Trophoblast cell (in vitro differentiated cells and primary cell): ENCODE measurements at regions not wholly inside any gene's neighbourhood (a gene's known extent, or its start where the extent isn't known, plus 50 kb on each side); places are given as distances from the start of the nearest gene placed in this dataset.

ENCODE experiments used
- DNase-seq, 2 donors: peaks; one replicate each; pipeline ENCODE4 v3.0.0-alpha.2; 2016
- H2AFZ ChIP-seq: 2 replicates; pipeline ENCODE4 v1.6.1; 2013; ENCODE audit warnings: low read length, moderate library complexity, mild to moderate bottlenecking; ENCODE audit not compliant: insufficient read depth, poor library complexity
- H2AK5ac ChIP-seq: 2 replicates; pipeline ENCODE4 v1.6.1; 2013; ENCODE audit warnings: mild to moderate bottlenecking, low read length
- H2BK120ac ChIP-seq: 2 replicates; pipeline ENCODE4 v1.6.1; 2013; ENCODE audit warnings: low read length, mild to moderate bottlenecking, moderate library complexity; ENCODE audit not compliant: insufficient read depth, poor library complexity
- H2BK12ac ChIP-seq: 2 replicates; pipeline ENCODE4 v1.6.1; 2013; ENCODE audit warnings: mild to moderate bottlenecking, low read length, moderate library complexity
- H2BK5ac ChIP-seq: 2 replicates; pipeline ENCODE4 v1.6.1; 2013; ENCODE audit warnings: low read length, low read depth, moderate library complexity, mild to moderate bottlenecking; ENCODE audit not compliant: poor library complexity
- H3K14ac ChIP-seq: 2 replicates; pipeline ENCODE4 v1.6.1; 2013; ENCODE audit warnings: mild to moderate bottlenecking, low read length
- H3K18ac ChIP-seq: 2 replicates; pipeline ENCODE4 v1.6.1; 2013; ENCODE audit warnings: mild to moderate bottlenecking, low read length
- H3K23ac ChIP-seq: 2 replicates; pipeline ENCODE4 v1.6.1; 2013; ENCODE audit warnings: low read length
- H3K27ac ChIP-seq: 2 replicates; pipeline ENCODE4 v1.5.1; 2013; ENCODE audit warnings: low read depth, mild to moderate bottlenecking, inconsistent platforms, low read length, moderate library complexity
- H3K27me3 ChIP-seq: 2 replicates; pipeline ENCODE4 v1.6.1; 2013; ENCODE audit warnings: inconsistent platforms, mild to moderate bottlenecking, low read length, moderate library complexity; ENCODE audit not compliant: insufficient read depth
- H3K36me3 ChIP-seq, 2 experiments: 1 replicate in 1 of 2; 2 replicates in 1 of 2; pipeline ENCODE4 v1.6.1; 2013; ENCODE audit warnings: low read length in 2 of 2, mild to moderate bottlenecking in 2 of 2, moderate library complexity in 1 of 2; ENCODE audit not compliant: insufficient read depth in 2 of 2, control insufficient read depth in 1 of 2
- H3K4ac ChIP-seq: 2 replicates; pipeline ENCODE4 v1.6.1; 2013; ENCODE audit warnings: low read depth, mild to moderate bottlenecking, low read length, moderate library complexity
- H3K4me1 ChIP-seq, 2 experiments: 1 replicate in 1 of 2; 2 replicates in 1 of 2; pipeline ENCODE4 v1.6.1; 2013; ENCODE audit warnings: low read length in 2 of 2, mild to moderate bottlenecking in 2 of 2, moderate library complexity in 1 of 2; ENCODE audit not compliant: insufficient read depth in 2 of 2, control insufficient read depth in 1 of 2
- H3K4me2 ChIP-seq: 2 replicates; pipeline ENCODE4 v1.6.1; 2013; ENCODE audit warnings: inconsistent platforms, mild to moderate bottlenecking, low read length, moderate library complexity
- H3K4me3 ChIP-seq: 2 replicates; pipeline ENCODE4 v1.5.1; 2013; ENCODE audit warnings: mild to moderate bottlenecking, low read depth, low read length, inconsistent platforms
- H3K79me1 ChIP-seq: one replicate; pipeline ENCODE4 v1.6.1; 2013; ENCODE audit warnings: low read length
- H3K79me2 ChIP-seq: 2 replicates; pipeline ENCODE4 v1.6.1; 2013; ENCODE audit warnings: low read length, mild to moderate bottlenecking; ENCODE audit not compliant: control insufficient read depth, insufficient read depth, poor library complexity
- H3K9ac ChIP-seq: 2 replicates; pipeline ENCODE4 v1.6.1; 2013; ENCODE audit warnings: mild to moderate bottlenecking, low read length
- H3K9me3 ChIP-seq: 2 replicates; pipeline ENCODE4 v1.6.1; 2013; ENCODE audit warnings: low read depth, mild to moderate bottlenecking, control low read depth, inconsistent platforms, low read length; ENCODE audit not compliant: insufficient read depth
- H4K12ac ChIP-seq: 2 replicates; pipeline ENCODE4 v1.6.1; 2013; ENCODE audit warnings: low read depth, mild to moderate bottlenecking, low read length, moderate library complexity
- H4K8ac ChIP-seq: 2 replicates; pipeline ENCODE4 v1.6.1; 2013; ENCODE audit warnings: low read depth, mild to moderate bottlenecking, low read length, moderate library complexity
- H4K91ac ChIP-seq: one replicate; pipeline ENCODE4 v1.6.1; 2013; ENCODE audit warnings: low read depth, mild to moderate bottlenecking, low read length, moderate library complexity
- WGBS: extraction: QIAGEN DNeasy Blood & Tissue Kit; methylation state at CpG from one replicate; pipeline ENCODE4 v1.1.7; 2013; ENCODE audit warnings: missing lambda C conversion rate; ENCODE audit not compliant: insufficient read length, insufficient coverage; ENCODE audit errors: extremely low coverage; 5-methylcytosine and 5-hydroxymethylcytosine counted together

- Histone ChIP-seq H3K27ac (no peak overlapping the region), H3K27me3 (no peaks in the 10 kb centered on the region), H2BK5ac (no peak overlapping the region), H3K4ac (no peak overlapping the region), H3K14ac (no peak overlapping the region), H3K18ac (no peak overlapping the region), H2BK12ac (no peak overlapping the region), H3K4me1 (peaks cover 0 to 2% of the 10 kb centered on the region in 2 experiments), H3K4me3 (no peak overlapping the region), H2AK5ac (no peak overlapping the region), H3K36me3 (peaks cover 0 to 2% of the 10 kb centered on the region in 2 experiments), H3K79me1 (no peaks in the 10 kb centered on the region), H3K79me2 (no peaks in the 10 kb centered on the region), H3K4me2 (no peak overlapping the region), H3K9me3 (peaks cover 1% of the 10 kb centered on the region), H2AFZ (no peak overlapping the region), H4K91ac (no peak overlapping the region), H4K12ac (no peak overlapping the region), H2BK120ac (no peak overlapping the region), H4K8ac (no peak overlapping the region), H3K9ac (no peak overlapping the region), H3K23ac (no peak overlapping the region)
- no CpG with 5 or more reads among the region's 3 CpGs for WGBS
- no peak for DNase-seq
These were observed 125.7 kb upstream of the NEBL start for GRCh38 chr10:21022821-21023220.

DNA sequence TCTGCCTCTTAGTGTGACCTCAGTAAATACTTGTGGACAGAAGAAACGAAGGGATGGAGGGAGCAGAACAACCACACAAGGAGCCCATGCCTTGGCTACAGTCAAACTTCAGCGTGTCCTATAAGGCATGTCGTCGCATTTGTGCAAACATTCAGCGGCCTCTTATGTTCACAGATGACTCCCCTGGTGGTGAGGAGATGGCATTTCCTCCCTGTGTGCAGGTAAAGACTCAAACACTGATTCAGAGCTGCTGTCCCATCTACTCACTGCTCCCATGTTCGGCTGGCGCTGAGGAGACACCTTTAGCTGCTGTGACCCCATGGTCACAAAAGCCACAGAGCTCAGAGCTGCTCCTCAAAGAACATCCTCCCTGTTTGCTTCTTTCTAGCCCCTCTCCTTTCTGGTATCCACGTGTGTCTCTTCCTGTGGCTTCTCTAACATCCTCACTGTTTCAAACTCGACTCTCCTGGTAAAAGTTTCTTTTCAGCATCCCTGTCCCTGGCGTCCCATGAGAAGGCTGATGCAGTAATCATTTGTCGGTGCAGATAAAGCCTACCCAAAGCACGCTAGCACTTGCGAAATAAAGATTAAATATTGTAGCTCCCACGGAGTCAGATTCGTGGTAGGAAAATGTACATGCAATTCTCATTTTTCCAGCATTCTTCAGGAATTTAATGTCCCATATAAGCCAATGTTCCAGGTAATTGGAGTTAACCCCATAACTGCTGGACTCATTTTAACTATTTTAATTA is 124.9 kb upstream of the NEBL start:
- H3K79me1 ChIP-seq, result no peaks in the 10 kb centered on the region
- H3K4me3 ChIP-seq, result no peak overlapping the region
- no peak overlapping the region for H4K12ac ChIP-seq
- no peaks in the 10 kb centered on the region for H3K79me2 ChIP-seq
- H3K4me2 ChIP-seq, result no peak overlapping the region
- DNase-seq, result peak in 1 of 2 donors; percentile 35
- peak overlapping the region; percentile 5 for H2BK12ac ChIP-seq
- no peak overlapping the region for H3K14ac ChIP-seq
- H2AK5ac ChIP-seq, result no peak overlapping the region
- peaks cover 1% of the 10 kb centered on the region for H3K9me3 ChIP-seq
- H2AFZ ChIP-seq, result no peak overlapping the region
- H3K36me3 ChIP-seq, result peaks cover 0 to 2% of the 10 kb centered on the region in 2 experiments
- H3K4ac ChIP-seq, result no peak overlapping the region
- no peak overlapping the region for H3K18ac ChIP-seq
- peaks cover 0 to 2% of the 10 kb centered on the region in 2 experiments for H3K4me1 ChIP-seq
- H4K8ac ChIP-seq, result no peak overlapping the region
- H2BK5ac ChIP-seq, result no peak overlapping the region
- H4K91ac ChIP-seq, result peak overlapping the region; percentile 7
- H3K9ac ChIP-seq, result no peak overlapping the region
- H3K23ac ChIP-seq, result no peak overlapping the region
- H3K27ac ChIP-seq, result no peak overlapping the region
- no CpG with 5 or more reads among the region's 15 CpGs for WGBS
- no peak overlapping the region for H2BK120ac ChIP-seq
- H3K27me3 ChIP-seq, result no peaks in the 10 kb centered on the region

DNA sequence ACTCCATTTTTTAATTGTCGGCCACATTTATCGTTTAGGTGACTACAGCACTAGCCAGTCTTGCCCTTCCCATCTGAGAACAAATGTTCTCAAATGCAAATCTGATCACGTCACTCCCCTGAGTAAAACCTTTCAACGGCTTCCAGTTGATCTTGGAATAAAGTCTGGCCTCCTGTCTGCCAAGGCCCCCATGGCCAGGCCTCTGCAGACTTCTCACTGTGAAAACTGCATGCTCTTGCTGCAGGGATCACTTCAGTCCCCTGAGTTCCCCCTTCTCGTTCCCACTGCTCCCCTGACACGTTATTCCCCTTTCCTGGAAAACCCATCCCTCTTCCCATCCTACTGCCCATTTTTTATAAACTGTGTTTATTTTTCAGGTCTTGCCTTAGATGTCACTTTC is 124.1 kb upstream of the NEBL start:
- no peak for DNase-seq
- H3K79me2 ChIP-seq, result no peaks in the 10 kb centered on the region
- no peak overlapping the region for H3K4me3 ChIP-seq
- H2BK120ac ChIP-seq, result no peak overlapping the region
- no peak overlapping the region for H3K23ac ChIP-seq
- H4K91ac ChIP-seq, result no peak overlapping the region
- no CpG with 5 or more reads among the region's 6 CpGs for WGBS
- H4K12ac ChIP-seq, result no peak overlapping the region
- H3K14ac ChIP-seq, result no peak overlapping the region
- H3K18ac ChIP-seq, result no peak overlapping the region
- peaks cover 0 to 2% of the 10 kb centered on the region in 2 experiments for H3K36me3 ChIP-seq
- H3K27me3 ChIP-seq, result no peaks in the 10 kb centered on the region
- H2BK12ac ChIP-seq, result no peak overlapping the region
- H3K9me3 ChIP-seq, result peaks cover 1% of the 10 kb centered on the region
- no peak overlapping the region for H2AFZ ChIP-seq
- no peak overlapping the region for H2AK5ac ChIP-seq
- H3K27ac ChIP-seq, result no peak overlapping the region
- no peak overlapping the region for H3K4me2 ChIP-seq
- no peaks in the 10 kb centered on the region for H3K79me1 ChIP-seq
- H2BK5ac ChIP-seq, result no peak overlapping the region
- no peak overlapping the region for H3K4ac ChIP-seq
- H4K8ac ChIP-seq, result no peak overlapping the region
- H3K9ac ChIP-seq, result no peak overlapping the region
- peaks cover 0 to 2% of the 10 kb centered on the region in 2 experiments for H3K4me1 ChIP-seq

DNA sequence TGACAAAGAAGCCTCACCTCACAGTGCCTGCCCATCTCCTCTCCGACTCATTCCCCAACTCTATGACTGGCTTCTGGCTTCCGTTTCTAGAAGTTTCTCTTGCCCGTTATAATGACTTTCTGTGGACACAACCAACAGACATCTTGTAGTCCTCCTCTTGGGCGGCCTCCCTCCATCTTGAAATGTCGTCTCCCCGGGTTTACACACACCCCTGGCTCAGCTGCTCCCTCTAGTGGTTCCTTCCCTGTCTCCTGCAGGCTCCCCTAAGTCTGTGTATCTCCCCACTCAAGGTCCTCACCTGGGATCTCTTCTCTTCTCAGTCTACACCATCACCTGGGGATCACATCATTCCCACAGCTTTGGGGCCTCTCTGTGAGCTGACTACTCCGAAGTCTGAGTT is 123.4 kb upstream of the NEBL start:
- no peaks in the 10 kb centered on the region for H3K79me1 ChIP-seq
- WGBS, result no CpG with 5 or more reads among the region's 7 CpGs
- peaks cover 0 to 2% of the 10 kb centered on the region in 2 experiments for H3K36me3 ChIP-seq
- no peak overlapping the region for H2BK120ac ChIP-seq
- H3K18ac ChIP-seq, result no peak overlapping the region
- no peak overlapping the region for H3K27ac ChIP-seq
- no peak overlapping the region for H4K8ac ChIP-seq
- H3K4ac ChIP-seq, result no peak overlapping the region
- H3K9me3 ChIP-seq, result peaks cover 1% of the 10 kb centered on the region
- H4K91ac ChIP-seq, result no peak overlapping the region
- peaks cover 0 to 2% of the 10 kb centered on the region in 2 experiments for H3K4me1 ChIP-seq
- no peaks in the 10 kb centered on the region for H3K79me2 ChIP-seq
- no peaks in the 10 kb centered on the region for H3K27me3 ChIP-seq
- H3K23ac ChIP-seq, result no peak overlapping the region
- no peak overlapping the region for H2AK5ac ChIP-seq
- H3K4me3 ChIP-seq, result no peak overlapping the region
- no peak overlapping the region for H4K12ac ChIP-seq
- H2BK12ac ChIP-seq, result no peak overlapping the region
- no peak overlapping the region for H3K14ac ChIP-seq
- H3K4me2 ChIP-seq, result no peak overlapping the region
- no peak overlapping the region for H3K9ac ChIP-seq
- no peak overlapping the region for H2BK5ac ChIP-seq
- H2AFZ ChIP-seq, result no peak overlapping the region
- peak in 1 of 2 donors; percentile 18 for DNase-seq
